H9 (cell line): ENCODE measurements at regions not wholly inside any gene's neighbourhood (a gene's known extent, or its start where the extent isn't known, plus 50 kb on each side); places are given as distances from the start of the nearest gene placed in this dataset.

Experiments used
- DNase-seq: peaks from one replicate; pipeline ENCODE4 v3.0.0-alpha.2; 2017
- H2AFZ ChIP-seq: one replicate; pipeline ENCODE4 v1.6.1; 2013; ENCODE audit warnings: mild to moderate bottlenecking, low read length, control low read depth, moderate library complexity
- H2AK5ac ChIP-seq: 2 replicates; pipeline ENCODE4 v1.6.1; 2013; ENCODE audit warnings: low read length, control low read depth, mixed read lengths; ENCODE audit not compliant: insufficient read length
- H2BK120ac ChIP-seq: one replicate; pipeline ENCODE4 v1.6.1; 2013; ENCODE audit warnings: low read depth, mild to moderate bottlenecking, low read length, control low read depth, inconsistent platforms; ENCODE audit not compliant: poor library complexity, severe bottlenecking
- H2BK12ac ChIP-seq: 2 replicates; pipeline ENCODE4 v1.6.1; 2013; ENCODE audit warnings: low read length, control low read depth, mixed read lengths, low read depth; ENCODE audit not compliant: insufficient read length
- H2BK15ac ChIP-seq: 2 replicates; pipeline ENCODE4 v1.6.1; 2013; ENCODE audit warnings: low read depth, low read length, control low read depth
- H2BK20ac ChIP-seq: one replicate; pipeline ENCODE4 v1.6.1; 2013; ENCODE audit warnings: low read depth, mild to moderate bottlenecking, low read length, control low read depth, inconsistent platforms; ENCODE audit not compliant: poor library complexity, severe bottlenecking
- H2BK5ac ChIP-seq: 2 replicates; pipeline ENCODE4 v1.6.1; 2013; ENCODE audit warnings: low read length, control low read depth, mixed read lengths; ENCODE audit not compliant: insufficient read length
- H3K14ac ChIP-seq: 2 replicates; pipeline ENCODE4 v1.6.1; 2013; ENCODE audit warnings: low read length, control low read depth; ENCODE audit not compliant: insufficient read depth
- H3K18ac ChIP-seq: 2 replicates; pipeline ENCODE4 v1.6.1; 2013; ENCODE audit warnings: low read depth, mild to moderate bottlenecking, mixed read lengths, low read length, control low read depth; ENCODE audit not compliant: insufficient read length
- H3K23ac ChIP-seq: 2 replicates; pipeline ENCODE4 v1.6.1; 2013; ENCODE audit warnings: low read length, control low read depth, mixed read lengths, low read depth; ENCODE audit not compliant: insufficient read length
- H3K23me2 ChIP-seq: 2 replicates; pipeline ENCODE4 v1.6.1; 2013; ENCODE audit warnings: low read depth, mild to moderate bottlenecking, mixed read lengths, low read length, control low read depth; ENCODE audit not compliant: insufficient read length, poor library complexity, severe bottlenecking
- H3K27ac ChIP-seq: 2 replicates; pipeline ENCODE4 v1.5.1; 2013; ENCODE audit warnings: low read length, control low read depth, mixed read lengths, low read depth; ENCODE audit not compliant: insufficient read length
- H3K27me3 ChIP-seq: 2 replicates; pipeline ENCODE4 v1.6.1; 2013; ENCODE audit warnings: low read length, control low read depth, inconsistent platforms; ENCODE audit not compliant: insufficient read depth
- H3K4ac ChIP-seq: 2 replicates; pipeline ENCODE4 v1.6.1; 2013; ENCODE audit warnings: low read depth, mild to moderate bottlenecking, control low read depth, inconsistent platforms, low read length, moderate library complexity
- H3K4me1 ChIP-seq: 2 replicates; pipeline ENCODE4 v1.6.1; 2013; ENCODE audit warnings: low read length, control low read depth, inconsistent platforms; ENCODE audit not compliant: insufficient read depth
- H3K4me2 ChIP-seq: 2 replicates; pipeline ENCODE4 v1.6.1; 2013; ENCODE audit warnings: low read length, control low read depth, mixed read lengths; ENCODE audit not compliant: insufficient read length, insufficient read depth
- H3K56ac ChIP-seq: 2 replicates; pipeline ENCODE4 v1.6.1; 2013; ENCODE audit warnings: low read depth, mild to moderate bottlenecking, mixed read lengths, low read length, control low read depth; ENCODE audit not compliant: insufficient read length
- H3K79me1 ChIP-seq: 2 replicates; pipeline ENCODE4 v1.6.1; 2013; ENCODE audit warnings: low read depth, mild to moderate bottlenecking, moderate library complexity, low read length, control low read depth, inconsistent platforms; ENCODE audit not compliant: insufficient read depth, poor library complexity, severe bottlenecking
- H3K79me2 ChIP-seq: 2 replicates; pipeline ENCODE4 v1.6.1; 2013; ENCODE audit warnings: low read length, control low read depth, inconsistent platforms; ENCODE audit not compliant: insufficient read depth
- H3K9ac ChIP-seq: 2 replicates; pipeline ENCODE4 v1.6.1; 2013; ENCODE audit warnings: low read length, control low read depth, mixed read lengths; ENCODE audit not compliant: insufficient read length; ENCODE audit errors: extremely low read depth
- H3K9me3 ChIP-seq: one replicate; pipeline ENCODE4 v1.6.1; 2013; ENCODE audit warnings: low read depth, low read length, inconsistent platforms; ENCODE audit not compliant: control insufficient read depth
- H3T11ph ChIP-seq: one replicate; pipeline ENCODE4 v1.6.1; 2013; ENCODE audit warnings: mild to moderate bottlenecking, low read length, control low read depth, inconsistent platforms
- H4K20me1 ChIP-seq: one replicate; pipeline ENCODE4 v1.6.1; 2013; ENCODE audit not compliant: control insufficient read depth, insufficient read length, insufficient read depth
- H4K5ac ChIP-seq: 2 replicates; pipeline ENCODE4 v1.6.1; 2013; ENCODE audit warnings: low read depth, mild to moderate bottlenecking, mixed read lengths, low read length, control low read depth; ENCODE audit not compliant: insufficient read length
- H4K8ac ChIP-seq: replicated peaks from 2 replicates; pipeline ENCODE4 v1.6.1; 2013; ENCODE audit warnings: low read length, control low read depth, mixed read lengths, low read depth; ENCODE audit not compliant: insufficient read length
- H4K91ac ChIP-seq: 2 replicates; pipeline ENCODE4 v1.6.1; 2013; ENCODE audit warnings: low read depth, mild to moderate bottlenecking, moderate library complexity, mixed read lengths, low read length, control low read depth; ENCODE audit not compliant: insufficient read length
- H3K27ac Mint-ChIP-seq, 3 experiments: 2 replicates in 2 of 3; 3 replicates in 1 of 3; pipeline ENCODE4 v1.8.0; 2020 to 2021; ENCODE audit warnings: mixed read lengths in 3 of 3, mild to moderate bottlenecking in 1 of 3, moderate library complexity in 1 of 3
- H3K27me3 Mint-ChIP-seq: 2 replicates; pipeline ENCODE4 v1.8.0; 2021; ENCODE audit warnings: low read depth, mild to moderate bottlenecking, moderate library complexity, mixed read lengths
- H3K36me3 Mint-ChIP-seq, 3 experiments: 2 replicates in 2 of 3; 3 replicates in 1 of 3; pipeline ENCODE4 v1.8.0; 2020 to 2021; ENCODE audit warnings: low read depth in 3 of 3, mixed read lengths in 3 of 3; ENCODE audit not compliant: insufficient read depth in 1 of 3
- H3K4me1 Mint-ChIP-seq, 2 experiments: 2 replicates each; pipeline ENCODE4 v1.8.0; 2020; ENCODE audit warnings: mixed read lengths in 2 of 2
- H3K4me3 Mint-ChIP-seq, 2 experiments: 2 replicates in 1 of 2; 3 replicates in 1 of 2; pipeline ENCODE4 v1.8.0; 2020 to 2021; ENCODE audit warnings: mild to moderate bottlenecking in 2 of 2, mixed read lengths in 2 of 2, moderate library complexity in 1 of 2
- H3K9me3 Mint-ChIP-seq, 2 experiments: 2 replicates in 1 of 2; 3 replicates in 1 of 2; pipeline ENCODE4 v1.8.0; 2020; ENCODE audit warnings: mild to moderate bottlenecking in 2 of 2, mixed read lengths in 2 of 2, moderate library complexity in 1 of 2
- CTCF ChIP-seq: fragments of 200-600 bp; sonication (generic); conservative IDR thresholded peaks from 3 replicates; pipeline ENCODE4 v1.8.0; 2021; ENCODE audit warnings: antibody characterized with exemption, mild to moderate bottlenecking
- WGBS: extraction: QIAGEN DNeasy Blood & Tissue Kit; methylation state at CpG from one replicate; pipeline ENCODE4 v1.1.7; 2013; ENCODE audit warnings: missing lambda C conversion rate, low lambda C conversion rate, mixed read lengths; ENCODE audit not compliant: insufficient read length; ENCODE audit errors: extremely low coverage; 5-methylcytosine and 5-hydroxymethylcytosine counted together

- peaks cover 9 to 10% of the 10 kb centered on the region in 2 experiments for H3K4me1 Mint-ChIP-seq
- DNase-seq, result no peak
- Histone ChIP-seq H4K20me1 (no peaks in the 10 kb centered on the region), H3K56ac (no peak overlapping the region), H3T11ph (no peak overlapping the region), H2BK12ac (no peak overlapping the region), H3K4ac (no peak overlapping the region), H4K5ac (no peak overlapping the region), H2BK15ac (no peak overlapping the region), H3K23me2 (no peaks in the 10 kb centered on the region), H2BK20ac (no peak overlapping the region), H3K9ac (no peak overlapping the region), H3K9me3 (no peaks in the 10 kb centered on the region), H3K4me1 (no peaks in the 10 kb centered on the region), H3K79me1 (no peaks in the 10 kb centered on the region), H2AFZ (no peak overlapping the region), H3K4me2 (no peak overlapping the region), H3K27me3 (no peaks in the 10 kb centered on the region), H4K8ac (no peak overlapping the region), H3K27ac (no peak overlapping the region), H2BK120ac (no peak overlapping the region), H3K23ac (no peak overlapping the region), H3K14ac (no peak overlapping the region), H2BK5ac (no peak overlapping the region), H3K79me2 (no peaks in the 10 kb centered on the region), H4K91ac (no peak overlapping the region), H3K18ac (no peak overlapping the region), H2AK5ac (no peak overlapping the region)
- H3K4me3 Mint-ChIP-seq, result no peak overlapping the region; a peak in 1 of 5 replicates
- WGBS, result no CpG with 5 or more reads among the region's 5 CpGs
- no peaks in the 10 kb centered on the region; a peak in 1 of 5 replicates for H3K9me3 Mint-ChIP-seq
- H3K27ac Mint-ChIP-seq, result no peak overlapping the region
- no peak for TF ChIP-seq CTCF
- no peaks in the 10 kb centered on the region for H3K36me3 Mint-ChIP-seq
- no peaks in the 10 kb centered on the region for H3K27me3 Mint-ChIP-seq
Observed at GRCh38 chr1:208634346-208635140, 390.4 kb upstream of the PLXNA2 start.
